ENCODE measurements at regions not wholly inside any gene's neighbourhood (a gene's known extent, or its start where the extent isn't known, plus 50 kb on each side); places are given as distances from the start of the nearest gene placed in this dataset.
"Not testable (repeated sequence)": the region's sequence is repeated elsewhere in the genome, so short reads cannot be mapped to it uniquely, and the experiment has no call there.

DNA sequence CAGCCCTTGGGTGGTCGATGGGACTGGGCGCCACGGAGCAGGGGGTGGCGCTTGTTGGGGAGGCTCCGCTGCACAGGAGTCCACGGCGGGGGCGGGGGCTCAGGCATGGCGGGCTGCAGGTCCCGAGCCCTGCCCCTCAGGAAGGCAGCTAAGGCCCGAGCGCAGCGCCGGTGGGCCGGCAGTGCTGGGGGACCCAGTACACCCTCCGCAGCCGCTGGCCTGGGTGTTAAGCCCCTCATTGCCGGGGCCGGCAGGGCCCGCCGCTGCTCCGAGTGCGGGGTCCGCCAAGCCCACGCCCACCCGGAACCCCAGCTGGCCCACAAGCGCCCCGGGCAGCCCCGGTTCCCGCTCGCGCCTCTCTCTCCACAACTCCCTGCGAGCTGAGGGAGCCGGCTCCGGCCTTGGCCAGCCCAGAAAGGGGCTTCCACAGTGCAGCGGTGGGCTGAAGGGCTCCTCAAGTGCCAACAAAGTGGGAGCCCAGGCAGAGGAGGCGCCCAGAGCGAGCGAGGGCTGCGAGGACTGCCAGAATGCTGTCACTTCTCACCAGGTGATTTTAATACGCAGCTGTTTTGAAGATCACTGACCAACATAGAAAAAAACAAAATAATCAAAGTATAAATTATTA lies 66.1 kb upstream of the NDST4 start:
- TF ChIP-seq POLR2A (IDR thresholded peaks at IDR 0.05): not testable (repeated sequence)
- TF ChIP-seq, protein P1, sequence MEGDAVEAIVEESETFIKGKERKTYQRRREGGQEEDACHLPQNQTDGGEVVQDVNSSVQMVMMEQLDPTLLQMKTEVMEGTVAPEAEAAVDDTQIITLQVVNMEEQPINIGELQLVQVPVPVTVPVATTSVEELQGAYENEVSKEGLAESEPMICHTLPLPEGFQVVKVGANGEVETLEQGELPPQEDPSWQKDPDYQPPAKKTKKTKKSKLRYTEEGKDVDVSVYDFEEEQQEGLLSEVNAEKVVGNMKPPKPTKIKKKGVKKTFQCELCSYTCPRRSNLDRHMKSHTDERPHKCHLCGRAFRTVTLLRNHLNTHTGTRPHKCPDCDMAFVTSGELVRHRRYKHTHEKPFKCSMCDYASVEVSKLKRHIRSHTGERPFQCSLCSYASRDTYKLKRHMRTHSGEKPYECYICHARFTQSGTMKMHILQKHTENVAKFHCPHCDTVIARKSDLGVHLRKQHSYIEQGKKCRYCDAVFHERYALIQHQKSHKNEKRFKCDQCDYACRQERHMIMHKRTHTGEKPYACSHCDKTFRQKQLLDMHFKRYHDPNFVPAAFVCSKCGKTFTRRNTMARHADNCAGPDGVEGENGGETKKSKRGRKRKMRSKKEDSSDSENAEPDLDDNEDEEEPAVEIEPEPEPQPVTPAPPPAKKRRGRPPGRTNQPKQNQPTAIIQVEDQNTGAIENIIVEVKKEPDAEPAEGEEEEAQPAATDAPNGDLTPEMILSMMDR (IDR thresholded peaks at IDR 0.05): not testable (repeated sequence)
